ENCODE measurements at regions not wholly inside any gene's neighbourhood (a gene's known extent, or its start where the extent isn't known, plus 50 kb on each side); places are given as distances from the start of the nearest gene placed in this dataset.

GRCh38 chr18:28947900-28948299 is 771.0 kb upstream of the CDH2 start:
- TF ChIP-seq, protein P1, sequence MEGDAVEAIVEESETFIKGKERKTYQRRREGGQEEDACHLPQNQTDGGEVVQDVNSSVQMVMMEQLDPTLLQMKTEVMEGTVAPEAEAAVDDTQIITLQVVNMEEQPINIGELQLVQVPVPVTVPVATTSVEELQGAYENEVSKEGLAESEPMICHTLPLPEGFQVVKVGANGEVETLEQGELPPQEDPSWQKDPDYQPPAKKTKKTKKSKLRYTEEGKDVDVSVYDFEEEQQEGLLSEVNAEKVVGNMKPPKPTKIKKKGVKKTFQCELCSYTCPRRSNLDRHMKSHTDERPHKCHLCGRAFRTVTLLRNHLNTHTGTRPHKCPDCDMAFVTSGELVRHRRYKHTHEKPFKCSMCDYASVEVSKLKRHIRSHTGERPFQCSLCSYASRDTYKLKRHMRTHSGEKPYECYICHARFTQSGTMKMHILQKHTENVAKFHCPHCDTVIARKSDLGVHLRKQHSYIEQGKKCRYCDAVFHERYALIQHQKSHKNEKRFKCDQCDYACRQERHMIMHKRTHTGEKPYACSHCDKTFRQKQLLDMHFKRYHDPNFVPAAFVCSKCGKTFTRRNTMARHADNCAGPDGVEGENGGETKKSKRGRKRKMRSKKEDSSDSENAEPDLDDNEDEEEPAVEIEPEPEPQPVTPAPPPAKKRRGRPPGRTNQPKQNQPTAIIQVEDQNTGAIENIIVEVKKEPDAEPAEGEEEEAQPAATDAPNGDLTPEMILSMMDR (IDR thresholded peaks at IDR 0.05), result no peak
- TF ChIP-seq POLR2A (IDR thresholded peaks at IDR 0.05), result no peak

Data from uterus (tissue), 2 donors.